ENCODE measurements at regions not wholly inside any gene's neighbourhood (a gene's known extent, or its start where the extent isn't known, plus 50 kb on each side); places are given as distances from the start of the nearest gene placed in this dataset.

GRCh38 chr13:47831265-47831664, 169.8 kb downstream of the SUCLA2 start:
- TF ChIP-seq CTCF (IDR thresholded peaks at IDR 0.05): no peak
- TF ChIP-seq POLR2A (IDR thresholded peaks at IDR 0.05): no peak
